H9 (cell line): ENCODE measurements at regions not wholly inside any gene's neighbourhood (a gene's known extent, or its start where the extent isn't known, plus 50 kb on each side); places are given as distances from the start of the nearest gene placed in this dataset.

Experiments
- DNase-seq: peaks from one replicate; pipeline ENCODE4 v3.0.0-alpha.2; 2017
- H2AFZ ChIP-seq: one replicate; pipeline ENCODE4 v1.6.1; 2013; ENCODE audit warnings: mild to moderate bottlenecking, low read length, control low read depth, moderate library complexity
- H2AK5ac ChIP-seq: 2 replicates; pipeline ENCODE4 v1.6.1; 2013; ENCODE audit warnings: low read length, control low read depth, mixed read lengths; ENCODE audit not compliant: insufficient read length
- H2BK120ac ChIP-seq: one replicate; pipeline ENCODE4 v1.6.1; 2013; ENCODE audit warnings: low read depth, mild to moderate bottlenecking, low read length, control low read depth, inconsistent platforms; ENCODE audit not compliant: poor library complexity, severe bottlenecking
- H2BK12ac ChIP-seq: 2 replicates; pipeline ENCODE4 v1.6.1; 2013; ENCODE audit warnings: low read length, control low read depth, mixed read lengths, low read depth; ENCODE audit not compliant: insufficient read length
- H2BK15ac ChIP-seq: 2 replicates; pipeline ENCODE4 v1.6.1; 2013; ENCODE audit warnings: low read depth, low read length, control low read depth
- H2BK20ac ChIP-seq: one replicate; pipeline ENCODE4 v1.6.1; 2013; ENCODE audit warnings: low read depth, mild to moderate bottlenecking, low read length, control low read depth, inconsistent platforms; ENCODE audit not compliant: poor library complexity, severe bottlenecking
- H2BK5ac ChIP-seq: 2 replicates; pipeline ENCODE4 v1.6.1; 2013; ENCODE audit warnings: low read length, control low read depth, mixed read lengths; ENCODE audit not compliant: insufficient read length
- H3K14ac ChIP-seq: 2 replicates; pipeline ENCODE4 v1.6.1; 2013; ENCODE audit warnings: low read length, control low read depth; ENCODE audit not compliant: insufficient read depth
- H3K18ac ChIP-seq: 2 replicates; pipeline ENCODE4 v1.6.1; 2013; ENCODE audit warnings: low read depth, mild to moderate bottlenecking, mixed read lengths, low read length, control low read depth; ENCODE audit not compliant: insufficient read length
- H3K23ac ChIP-seq: 2 replicates; pipeline ENCODE4 v1.6.1; 2013; ENCODE audit warnings: low read length, control low read depth, mixed read lengths, low read depth; ENCODE audit not compliant: insufficient read length
- H3K23me2 ChIP-seq: 2 replicates; pipeline ENCODE4 v1.6.1; 2013; ENCODE audit warnings: low read depth, mild to moderate bottlenecking, mixed read lengths, low read length, control low read depth; ENCODE audit not compliant: insufficient read length, poor library complexity, severe bottlenecking
- H3K27ac ChIP-seq: 2 replicates; pipeline ENCODE4 v1.5.1; 2013; ENCODE audit warnings: low read length, control low read depth, mixed read lengths, low read depth; ENCODE audit not compliant: insufficient read length
- H3K27me3 ChIP-seq: 2 replicates; pipeline ENCODE4 v1.6.1; 2013; ENCODE audit warnings: low read length, control low read depth, inconsistent platforms; ENCODE audit not compliant: insufficient read depth
- H3K4ac ChIP-seq: 2 replicates; pipeline ENCODE4 v1.6.1; 2013; ENCODE audit warnings: low read depth, mild to moderate bottlenecking, control low read depth, inconsistent platforms, low read length, moderate library complexity
- H3K4me1 ChIP-seq: 2 replicates; pipeline ENCODE4 v1.6.1; 2013; ENCODE audit warnings: low read length, control low read depth, inconsistent platforms; ENCODE audit not compliant: insufficient read depth
- H3K4me2 ChIP-seq: 2 replicates; pipeline ENCODE4 v1.6.1; 2013; ENCODE audit warnings: low read length, control low read depth, mixed read lengths; ENCODE audit not compliant: insufficient read length, insufficient read depth
- H3K56ac ChIP-seq: 2 replicates; pipeline ENCODE4 v1.6.1; 2013; ENCODE audit warnings: low read depth, mild to moderate bottlenecking, mixed read lengths, low read length, control low read depth; ENCODE audit not compliant: insufficient read length
- H3K79me1 ChIP-seq: 2 replicates; pipeline ENCODE4 v1.6.1; 2013; ENCODE audit warnings: low read depth, mild to moderate bottlenecking, moderate library complexity, low read length, control low read depth, inconsistent platforms; ENCODE audit not compliant: insufficient read depth, poor library complexity, severe bottlenecking
- H3K79me2 ChIP-seq: 2 replicates; pipeline ENCODE4 v1.6.1; 2013; ENCODE audit warnings: low read length, control low read depth, inconsistent platforms; ENCODE audit not compliant: insufficient read depth
- H3K9ac ChIP-seq: 2 replicates; pipeline ENCODE4 v1.6.1; 2013; ENCODE audit warnings: low read length, control low read depth, mixed read lengths; ENCODE audit not compliant: insufficient read length; ENCODE audit errors: extremely low read depth
- H3K9me3 ChIP-seq: one replicate; pipeline ENCODE4 v1.6.1; 2013; ENCODE audit warnings: low read depth, low read length, inconsistent platforms; ENCODE audit not compliant: control insufficient read depth
- H3T11ph ChIP-seq: one replicate; pipeline ENCODE4 v1.6.1; 2013; ENCODE audit warnings: mild to moderate bottlenecking, low read length, control low read depth, inconsistent platforms
- H4K20me1 ChIP-seq: one replicate; pipeline ENCODE4 v1.6.1; 2013; ENCODE audit not compliant: control insufficient read depth, insufficient read length, insufficient read depth
- H4K5ac ChIP-seq: 2 replicates; pipeline ENCODE4 v1.6.1; 2013; ENCODE audit warnings: low read depth, mild to moderate bottlenecking, mixed read lengths, low read length, control low read depth; ENCODE audit not compliant: insufficient read length
- H4K8ac ChIP-seq: replicated peaks from 2 replicates; pipeline ENCODE4 v1.6.1; 2013; ENCODE audit warnings: low read length, control low read depth, mixed read lengths, low read depth; ENCODE audit not compliant: insufficient read length
- H4K91ac ChIP-seq: 2 replicates; pipeline ENCODE4 v1.6.1; 2013; ENCODE audit warnings: low read depth, mild to moderate bottlenecking, moderate library complexity, mixed read lengths, low read length, control low read depth; ENCODE audit not compliant: insufficient read length
- H3K27ac Mint-ChIP-seq, 3 experiments: 2 replicates in 2 of 3; 3 replicates in 1 of 3; pipeline ENCODE4 v1.8.0; 2020 to 2021; ENCODE audit warnings: mixed read lengths in 3 of 3, mild to moderate bottlenecking in 1 of 3, moderate library complexity in 1 of 3
- H3K27me3 Mint-ChIP-seq: 2 replicates; pipeline ENCODE4 v1.8.0; 2021; ENCODE audit warnings: low read depth, mild to moderate bottlenecking, moderate library complexity, mixed read lengths
- H3K36me3 Mint-ChIP-seq, 3 experiments: 2 replicates in 2 of 3; 3 replicates in 1 of 3; pipeline ENCODE4 v1.8.0; 2020 to 2021; ENCODE audit warnings: low read depth in 3 of 3, mixed read lengths in 3 of 3; ENCODE audit not compliant: insufficient read depth in 1 of 3
- H3K4me1 Mint-ChIP-seq, 2 experiments: 2 replicates each; pipeline ENCODE4 v1.8.0; 2020; ENCODE audit warnings: mixed read lengths in 2 of 2
- H3K4me3 Mint-ChIP-seq, 2 experiments: 2 replicates in 1 of 2; 3 replicates in 1 of 2; pipeline ENCODE4 v1.8.0; 2020 to 2021; ENCODE audit warnings: mild to moderate bottlenecking in 2 of 2, mixed read lengths in 2 of 2, moderate library complexity in 1 of 2
- H3K9me3 Mint-ChIP-seq, 2 experiments: 2 replicates in 1 of 2; 3 replicates in 1 of 2; pipeline ENCODE4 v1.8.0; 2020; ENCODE audit warnings: mild to moderate bottlenecking in 2 of 2, mixed read lengths in 2 of 2, moderate library complexity in 1 of 2
- CTCF ChIP-seq: fragments of 200-600 bp; sonication (generic); conservative IDR thresholded peaks from 3 replicates; pipeline ENCODE4 v1.8.0; 2021; ENCODE audit warnings: antibody characterized with exemption, mild to moderate bottlenecking
- WGBS: extraction: QIAGEN DNeasy Blood & Tissue Kit; methylation state at CpG from one replicate; pipeline ENCODE4 v1.1.7; 2013; ENCODE audit warnings: missing lambda C conversion rate, low lambda C conversion rate, mixed read lengths; ENCODE audit not compliant: insufficient read length; ENCODE audit errors: extremely low coverage; 5-methylcytosine and 5-hydroxymethylcytosine counted together

GRCh38 chr4:74567981-74568380, 123.0 kb downstream of the AREG start:
- no peaks in the 10 kb centered on the region for H3K27me3 ChIP-seq
- no peaks in the 10 kb centered on the region for H3K9me3 ChIP-seq
- TF ChIP-seq CTCF = no peak
- WGBS = no CpG with 5 or more reads among the region's 4 CpGs
- H3K79me1 ChIP-seq = no peaks in the 10 kb centered on the region
- no peak overlapping the region for H2AFZ ChIP-seq
- H3K18ac ChIP-seq = no peak overlapping the region
- no peak overlapping the region for H2AK5ac ChIP-seq
- H3T11ph ChIP-seq = no peak overlapping the region
- no peaks in the 10 kb centered on the region for H3K4me1 ChIP-seq
- no peak overlapping the region for H3K4me3 Mint-ChIP-seq
- peaks cover 22 to 25% of the 10 kb centered on the region in 2 experiments; a peak in 4 of 5 replicates for H3K9me3 Mint-ChIP-seq
- no peak overlapping the region for H2BK20ac ChIP-seq
- H3K79me2 ChIP-seq = no peaks in the 10 kb centered on the region
- no peak overlapping the region for H3K27ac Mint-ChIP-seq
- H3K56ac ChIP-seq = no peak overlapping the region
- no peak overlapping the region for H2BK120ac ChIP-seq
- H3K27me3 Mint-ChIP-seq = no peaks in the 10 kb centered on the region
- no peak overlapping the region for H2BK5ac ChIP-seq
- peaks cover 6 to 24% (median 6%) of the 10 kb centered on the region in 3 experiments; a peak in 6 of 7 replicates for H3K36me3 Mint-ChIP-seq
- H3K4me2 ChIP-seq = no peak overlapping the region
- no peaks in the 10 kb centered on the region for H3K4me1 Mint-ChIP-seq
- no peak overlapping the region for H4K91ac ChIP-seq
- H2BK15ac ChIP-seq = no peak overlapping the region
- no peak overlapping the region for H3K9ac ChIP-seq
- H3K23me2 ChIP-seq = no peaks in the 10 kb centered on the region
- no peak for DNase-seq
- no peak overlapping the region for H4K5ac ChIP-seq
- H4K20me1 ChIP-seq = no peaks in the 10 kb centered on the region
- no peak overlapping the region for H3K4ac ChIP-seq
- no peak overlapping the region for H3K14ac ChIP-seq
- no peak overlapping the region for H3K27ac ChIP-seq
- H2BK12ac ChIP-seq = no peak overlapping the region
- no peak overlapping the region for H3K23ac ChIP-seq
- H4K8ac ChIP-seq = no peak overlapping the region
